ENCODE measurements at regions not wholly inside any gene's neighbourhood (a gene's known extent, or its start where the extent isn't known, plus 50 kb on each side); places are given as distances from the start of the nearest gene placed in this dataset.

DNA sequence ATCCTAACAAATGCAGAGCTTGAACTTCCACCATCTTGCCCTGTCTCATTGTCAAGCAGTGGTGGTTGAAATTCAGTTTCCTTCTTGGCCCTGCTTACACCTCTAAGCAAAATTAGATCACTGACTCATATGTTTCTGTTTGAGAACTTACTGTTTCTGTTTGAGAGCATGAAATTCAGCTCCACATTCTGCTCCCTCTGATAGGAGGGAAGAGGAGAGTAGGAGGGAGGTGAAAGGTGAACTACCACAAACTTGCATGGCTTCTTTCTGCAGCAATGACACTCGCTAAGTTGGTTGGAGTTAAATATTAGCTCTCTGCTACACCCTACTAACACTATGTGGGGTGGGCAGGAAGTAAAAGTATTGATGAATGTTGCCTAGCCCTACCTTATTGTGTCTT lies 117.8 kb upstream of the EDA2R start:
- H3K79me2 ChIP-seq (ENCODE audit: insufficient read depth, low read length) = no peaks in the 10 kb centered on the region
- H2AFZ ChIP-seq (ENCODE audit: low read depth, low read length, poor library complexity, severe bottlenecking) = no peak overlapping the region
- no peaks in the 10 kb centered on the region for H3K36me3 ChIP-seq (ENCODE audit: control insufficient read depth in 1 of 2, insufficient read depth in 2 of 2, low read length in 2 of 2)
- CTCF ChIA-PET = no interaction called here
- RAD21 ChIA-PET (ENCODE audit: low non-redundant PET in 1 of 2, low total read pairs in 2 of 2, uncharacterized antibody in 2 of 2, unreplicated experiment in 2 of 2) = no interaction called here
- DNase-seq (ENCODE audit: low read depth, low spot score) (no peak), ATAC-seq (no peak)
- no TSS peak for BruUV-seq (replicated peaks)
- no peaks in the 10 kb centered on the region for H3K27me3 ChIP-seq (ENCODE audit: insufficient read depth, low read length)
- H3K27ac ChIP-seq (ENCODE audit: low read depth, low read length) = no peak overlapping the region
- no peaks in the 10 kb centered on the region for H4K20me1 ChIP-seq (ENCODE audit: insufficient read depth)
- no peak overlapping the region for H3K4me2 ChIP-seq (ENCODE audit: low read length)
- no peaks in the 10 kb centered on the region for H3K4me1 ChIP-seq (ENCODE audit: control insufficient read depth in 1 of 2, insufficient read depth in 2 of 2, low read length in 2 of 2)
- H3K9ac ChIP-seq (ENCODE audit: low read length) = no peak overlapping the region
- H3K9me3 ChIP-seq (ENCODE audit: control insufficient read depth in 1 of 2, insufficient read depth in 1 of 2, low read depth in 1 of 2, low read length in 2 of 2) = no peaks in the 10 kb centered on the region
- H3K9me2 ChIP-seq (ENCODE audit: insufficient read depth) = no peaks in the 10 kb centered on the region
- TF ChIP-seq POLR2A (IDR thresholded peaks at IDR 0.05; ENCODE audit: borderline replicate concordance, extremely low read depth, insufficient read depth, insufficient read length) = no peak
- TF ChIP-seq, protein P1, sequence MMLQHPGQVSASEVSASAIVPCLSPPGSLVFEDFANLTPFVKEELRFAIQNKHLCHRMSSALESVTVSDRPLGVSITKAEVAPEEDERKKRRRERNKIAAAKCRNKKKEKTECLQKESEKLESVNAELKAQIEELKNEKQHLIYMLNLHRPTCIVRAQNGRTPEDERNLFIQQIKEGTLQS (IDR thresholded peaks at IDR 0.05) = no peak
- no peak for TF ChIP-seq ELF1 (IDR thresholded peaks at IDR 0.05; ENCODE audit: borderline replicate concordance, low read depth)
- no peak for TF ChIP-seq YY1 (IDR thresholded peaks at IDR 0.05; ENCODE audit: extremely low read depth, insufficient replicate concordance, low read depth, low read length)
- TF ChIP-seq JUND (IDR thresholded peaks at IDR 0.05) = no peak
- no peak for TF ChIP-seq CTCF (IDR thresholded peaks at IDR 0.05 in 2 of 3, conservative IDR thresholded peaks at IDR 0.05 in 1 of 3; ENCODE audit: borderline replicate concordance in 1 of 3, insufficient read depth in 1 of 3, low read depth in 2 of 3, low read length in 2 of 3)
- no peak for TF ChIP-seq ZFX (IDR thresholded peaks at IDR 0.05)
- TF ChIP-seq CBX3 (IDR thresholded peaks at IDR 0.05; ENCODE audit: low read depth) = no peak
- no peak for TF ChIP-seq POLR2AphosphoS5 (IDR thresholded peaks at IDR 0.05; ENCODE audit: low read depth, low read length)
- TF ChIP-seq EGR1 (IDR thresholded peaks at IDR 0.05; ENCODE audit: low read depth) = no peak
- TF ChIP-seq, protein P2, sequence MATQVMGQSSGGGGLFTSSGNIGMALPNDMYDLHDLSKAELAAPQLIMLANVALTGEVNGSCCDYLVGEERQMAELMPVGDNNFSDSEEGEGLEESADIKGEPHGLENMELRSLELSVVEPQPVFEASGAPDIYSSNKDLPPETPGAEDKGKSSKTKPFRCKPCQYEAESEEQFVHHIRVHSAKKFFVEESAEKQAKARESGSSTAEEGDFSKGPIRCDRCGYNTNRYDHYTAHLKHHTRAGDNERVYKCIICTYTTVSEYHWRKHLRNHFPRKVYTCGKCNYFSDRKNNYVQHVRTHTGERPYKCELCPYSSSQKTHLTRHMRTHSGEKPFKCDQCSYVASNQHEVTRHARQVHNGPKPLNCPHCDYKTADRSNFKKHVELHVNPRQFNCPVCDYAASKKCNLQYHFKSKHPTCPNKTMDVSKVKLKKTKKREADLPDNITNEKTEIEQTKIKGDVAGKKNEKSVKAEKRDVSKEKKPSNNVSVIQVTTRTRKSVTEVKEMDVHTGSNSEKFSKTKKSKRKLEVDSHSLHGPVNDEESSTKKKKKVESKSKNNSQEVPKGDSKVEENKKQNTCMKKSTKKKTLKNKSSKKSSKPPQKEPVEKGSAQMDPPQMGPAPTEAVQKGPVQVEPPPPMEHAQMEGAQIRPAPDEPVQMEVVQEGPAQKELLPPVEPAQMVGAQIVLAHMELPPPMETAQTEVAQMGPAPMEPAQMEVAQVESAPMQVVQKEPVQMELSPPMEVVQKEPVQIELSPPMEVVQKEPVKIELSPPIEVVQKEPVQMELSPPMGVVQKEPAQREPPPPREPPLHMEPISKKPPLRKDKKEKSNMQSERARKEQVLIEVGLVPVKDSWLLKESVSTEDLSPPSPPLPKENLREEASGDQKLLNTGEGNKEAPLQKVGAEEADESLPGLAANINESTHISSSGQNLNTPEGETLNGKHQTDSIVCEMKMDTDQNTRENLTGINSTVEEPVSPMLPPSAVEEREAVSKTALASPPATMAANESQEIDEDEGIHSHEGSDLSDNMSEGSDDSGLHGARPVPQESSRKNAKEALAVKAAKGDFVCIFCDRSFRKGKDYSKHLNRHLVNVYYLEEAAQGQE (IDR thresholded peaks at IDR 0.05; ENCODE audit: low read depth) = no peak
- no peak for TF ChIP-seq CEBPB (IDR thresholded peaks at IDR 0.05; ENCODE audit: low read depth)
- no peak for TF ChIP-seq FOSL1 (IDR thresholded peaks at IDR 0.05; ENCODE audit: low read depth)
- TF ChIP-seq SRF (IDR thresholded peaks at IDR 0.05; ENCODE audit: low read depth) = no peak
- no peak for TF ChIP-seq RAD21 (IDR thresholded peaks at IDR 0.05; ENCODE audit: low read depth)
- H3K4me3 ChIP-seq (replicated peaks in 1 of 2; ENCODE audit: low read depth in 1 of 2, low read length in 2 of 2) = no peak overlapping the region
- intact Hi-C loops (cut with micrococcal nuclease) = no loop called here
- POLR2A ChIA-PET = no interaction called here

Data from HCT116 (cell line).